GM23338 (cell line): ENCODE measurements at regions not wholly inside any gene's neighbourhood (a gene's known extent, or its start where the extent isn't known, plus 50 kb on each side); places are given as distances from the start of the nearest gene placed in this dataset.

Experiments
- ATAC-seq: fragments of 200-7000 bp; cut with Tn5 transposase; 3 replicates; pipeline ENCODE4 v1.9.1; 2020
- DNase-seq: peaks from one replicate; pipeline ENCODE4 v3.0.0-alpha.2; 2015; ENCODE audit warnings: low spot score
- H2AFZ ChIP-seq: fragments of 200-600 bp; sonication (generic); 2 replicates; pipeline ENCODE4 v1.8.0; 2016; ENCODE audit warnings: antibody characterized with exemption, mild to moderate bottlenecking, moderate library complexity
- H3F3A ChIP-seq: fragments of 200-600 bp; sonication (generic); replicated peaks from 2 replicates; pipeline ENCODE4 v1.8.0; 2017; ENCODE audit warnings: antibody characterized with exemption, mixed run types, low read depth
- H3K27ac ChIP-seq: fragments of 200-600 bp; sonication (generic); 2 replicates; pipeline ENCODE4 v1.6.1; 2016; ENCODE audit warnings: low read depth
- H3K27me3 ChIP-seq: fragments of 200-600 bp; sonication (generic); 2 replicates; pipeline ENCODE4 v1.8.0; 2016; ENCODE audit warnings: mild to moderate bottlenecking, mixed run types, moderate library complexity; ENCODE audit not compliant: insufficient read depth
- H3K36me3 ChIP-seq: fragments of 200-600 bp; sonication (generic); 2 replicates; pipeline ENCODE4 v1.8.0; 2016; ENCODE audit warnings: mild to moderate bottlenecking; ENCODE audit not compliant: insufficient read depth
- H3K4me1 ChIP-seq: fragments of 200-600 bp; sonication (generic); 2 replicates; pipeline ENCODE4 v1.8.0; 2016; ENCODE audit warnings: mild to moderate bottlenecking, moderate library complexity; ENCODE audit not compliant: insufficient read depth
- H3K4me2 ChIP-seq: fragments of 200-600 bp; sonication (generic); 2 replicates; pipeline ENCODE4 v1.7.1; 2017; ENCODE audit warnings: mixed run types
- H3K4me3 ChIP-seq: fragments of 200-600 bp; sonication (generic); 2 replicates; pipeline ENCODE4 v1.6.1; 2016; ENCODE audit warnings: mixed run types
- H3K79me2 ChIP-seq: fragments of 200-600 bp; sonication (generic); replicated peaks from 2 replicates; pipeline ENCODE4 v1.8.0; 2017; ENCODE audit warnings: mild to moderate bottlenecking; ENCODE audit not compliant: insufficient read depth
- H3K9me2 ChIP-seq: fragments of 200-600 bp; sonication (generic); 2 replicates; pipeline ENCODE4 v1.8.0; 2017; ENCODE audit not compliant: insufficient read depth
- H4K20me1 ChIP-seq: fragments of 200-600 bp; sonication (generic); replicated peaks from 2 replicates; pipeline ENCODE4 v1.8.0; 2017; ENCODE audit warnings: mild to moderate bottlenecking; ENCODE audit not compliant: insufficient read depth
- H3K27ac Mint-ChIP-seq: 2 replicates; pipeline ENCODE4 v1.8.0; 2020; ENCODE audit warnings: inconsistent platforms, mild to moderate bottlenecking, moderate library complexity, mixed read lengths
- H3K27me3 Mint-ChIP-seq: 3 replicates; pipeline ENCODE4 v1.8.0; 2022; ENCODE audit warnings: low read depth, mild to moderate bottlenecking, moderate library complexity, mixed read lengths, inconsistent platforms; ENCODE audit not compliant: insufficient read depth, poor library complexity
- H3K36me3 Mint-ChIP-seq: 3 replicates; pipeline ENCODE4 v1.8.0; 2021; ENCODE audit warnings: low read depth, mild to moderate bottlenecking, inconsistent platforms, moderate library complexity, mixed read lengths
- H3K4me1 Mint-ChIP-seq: 3 replicates; pipeline ENCODE4 v1.8.0; 2020; ENCODE audit warnings: mild to moderate bottlenecking, inconsistent platforms, mixed read lengths
- H3K4me3 Mint-ChIP-seq: 3 replicates; pipeline ENCODE4 v1.8.0; 2021; ENCODE audit warnings: moderate library complexity, mild to moderate bottlenecking, inconsistent platforms, mixed read lengths
- H3K9me3 Mint-ChIP-seq: 3 replicates; pipeline ENCODE4 v1.8.0; 2020; ENCODE audit warnings: moderate library complexity, mild to moderate bottlenecking, inconsistent platforms, mixed read lengths
- CREB1 ChIP-seq: fragments of 250-450 bp; sonication (Bioruptor Pico); IDR thresholded peaks from 2 replicates; pipeline ENCODE4 v1.5.0; 2020; ENCODE audit warnings: low read depth, mild to moderate bottlenecking, moderate library complexity
- EZH2 ChIP-seq: fragments of 200-600 bp; sonication (generic); IDR thresholded peaks from one replicate; pipeline ENCODE4 v1.8.0; 2017; ENCODE audit warnings: antibody characterized with exemption, mild to moderate bottlenecking, low read depth; ENCODE audit not compliant: unreplicated experiment
- EZH2phosphoT487 ChIP-seq: fragments of 200-600 bp; sonication (generic); IDR thresholded peaks from one replicate; pipeline ENCODE4 v1.8.1; 2018; ENCODE audit warnings: antibody characterized with exemption; ENCODE audit not compliant: unreplicated experiment
- JUNB ChIP-seq: IDR thresholded peaks from one replicate; pipeline ENCODE4 v1.6.1; 2016; ENCODE audit warnings: antibody characterized with exemption; ENCODE audit not compliant: unreplicated experiment
- NANOG ChIP-seq: IDR thresholded peaks from 2 replicates; pipeline ENCODE4 v1.6.1; 2016; ENCODE audit warnings: antibody characterized with exemption, borderline replicate concordance
- POLR2AphosphoS5 ChIP-seq: IDR thresholded peaks from 2 replicates; pipeline ENCODE4 v1.6.1; 2016; ENCODE audit warnings: antibody characterized with exemption, low read depth
- STAT1 ChIP-seq: IDR thresholded peaks from one replicate; pipeline ENCODE4 v1.6.1; 2016; ENCODE audit warnings: antibody characterized with exemption; ENCODE audit not compliant: unreplicated experiment
- ZNF114 ChIP-seq: fragments of 250-450 bp; sonication (Bioruptor Pico); IDR thresholded peaks from 2 replicates; pipeline ENCODE4 v1.5.0; 2020; ENCODE audit warnings: mild to moderate bottlenecking, moderate library complexity
- ZNF331 ChIP-seq: fragments of 250-450 bp; sonication (Bioruptor Pico); IDR thresholded peaks from 2 replicates; pipeline ENCODE4 v1.5.0; 2020; ENCODE audit warnings: low read depth, mild to moderate bottlenecking, moderate library complexity
- TF ChIP-seq, protein P1 (sequence below): IDR thresholded peaks from 2 replicates; pipeline ENCODE4 v1.6.1; 2016; ENCODE audit warnings: antibody characterized with exemption
- TF ChIP-seq, protein P2 (sequence below): IDR thresholded peaks from one replicate; pipeline ENCODE4 v1.6.1; 2018; ENCODE audit warnings: antibody characterized with exemption; ENCODE audit not compliant: unreplicated experiment
- TF ChIP-seq, protein P3 (sequence below): fragments of 250-450 bp; sonication (Bioruptor Pico); IDR thresholded peaks from 2 replicates; pipeline ENCODE4 v1.5.0; 2020; ENCODE audit warnings: mild to moderate bottlenecking, moderate library complexity
- TF ChIP-seq, protein P4 (sequence below), 2 experiments: fragments of 200-600 bp in 1 of 2; sonication (generic) in 1 of 2; conservative IDR thresholded peaks; 2 replicates each; pipeline versions ENCODE4 v1.5.1 to v1.6.1; 2016 to 2017; ENCODE audit warnings: antibody characterized with exemption in 2 of 2, low read depth in 2 of 2, mild to moderate bottlenecking in 2 of 2, moderate library complexity in 1 of 2

DNA sequence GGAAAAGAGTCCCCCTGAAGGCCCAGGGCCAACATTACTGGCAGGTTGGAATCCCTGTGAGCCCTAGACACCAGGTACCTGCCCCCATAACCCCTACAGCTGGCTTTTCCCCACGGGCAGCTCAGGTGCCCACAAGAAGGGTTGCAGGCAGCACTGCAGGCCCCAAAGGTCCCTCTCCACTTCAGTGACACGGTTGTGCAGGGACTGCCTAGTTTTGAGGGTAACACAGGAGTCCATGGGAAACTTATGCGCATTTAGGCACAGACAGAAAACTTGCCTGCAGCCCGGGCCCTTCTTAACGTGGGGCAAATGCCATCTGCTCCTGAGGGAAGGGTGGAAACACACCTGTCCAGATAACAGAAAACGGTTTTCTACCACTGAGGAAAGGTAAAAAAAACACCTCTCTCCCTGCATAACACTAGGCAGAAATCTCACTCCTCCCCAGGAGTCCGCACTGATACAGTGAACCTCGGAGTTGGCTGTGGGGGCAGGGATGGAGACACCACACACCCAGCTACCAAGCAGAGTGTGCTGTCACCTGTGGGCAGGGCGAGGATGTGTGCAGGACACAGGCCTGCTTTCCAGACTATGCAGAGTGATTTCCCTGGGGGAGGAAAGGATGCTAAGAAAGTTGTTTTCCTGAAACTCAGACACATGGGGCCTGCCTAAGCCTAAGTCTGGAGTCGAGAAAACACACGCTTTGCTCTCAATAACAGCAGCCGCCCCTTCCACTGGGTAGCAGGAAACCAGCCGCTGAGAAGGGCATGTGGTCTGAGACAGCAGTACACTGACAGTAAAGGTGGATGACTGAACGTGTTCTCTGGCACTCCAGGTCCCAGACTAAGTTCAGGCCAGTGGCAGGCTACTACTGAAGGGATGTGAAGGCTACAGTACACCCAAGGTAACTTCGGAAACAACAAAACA lies 819.4 kb downstream of the DCDC2C start:
- peaks cover 1% of the 10 kb centered on the region for H3K27me3 Mint-ChIP-seq
- Histone ChIP-seq H2AFZ (peak overlapping the region; percentile 77; the same call in 1 of the 2 replicates), H3K4me1 (no peaks in the 10 kb centered on the region), H3K4me3 (no peak overlapping the region), H3K27ac (no peak overlapping the region), H3K4me2 (no peak overlapping the region), H3K36me3 (no peaks in the 10 kb centered on the region), H3K79me2 (no peaks in the 10 kb centered on the region), H4K20me1 (no peaks in the 10 kb centered on the region), H3K27me3 (no peaks in the 10 kb centered on the region), H3F3A (no peaks in the 10 kb centered on the region), H3K9me2 (no peaks in the 10 kb centered on the region)
- H3K4me1 Mint-ChIP-seq = no peaks in the 10 kb centered on the region
- peaks cover 53% of the 10 kb centered on the region for H3K9me3 Mint-ChIP-seq
- no peak for DNase-seq
- TF ChIP-seq, protein P1, sequence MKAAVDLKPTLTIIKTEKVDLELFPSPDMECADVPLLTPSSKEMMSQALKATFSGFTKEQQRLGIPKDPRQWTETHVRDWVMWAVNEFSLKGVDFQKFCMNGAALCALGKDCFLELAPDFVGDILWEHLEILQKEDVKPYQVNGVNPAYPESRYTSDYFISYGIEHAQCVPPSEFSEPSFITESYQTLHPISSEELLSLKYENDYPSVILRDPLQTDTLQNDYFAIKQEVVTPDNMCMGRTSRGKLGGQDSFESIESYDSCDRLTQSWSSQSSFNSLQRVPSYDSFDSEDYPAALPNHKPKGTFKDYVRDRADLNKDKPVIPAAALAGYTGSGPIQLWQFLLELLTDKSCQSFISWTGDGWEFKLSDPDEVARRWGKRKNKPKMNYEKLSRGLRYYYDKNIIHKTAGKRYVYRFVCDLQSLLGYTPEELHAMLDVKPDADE = no peak
- TF ChIP-seq JUNB (no peak), ZNF114 (no peak), POLR2AphosphoS5 (no peak), STAT1 (no peak), EZH2 (no peak), ZNF331 (CRISPR knock-in tag) (no peak), CREB1 (CRISPR knock-in tag) (no peak), EZH2phosphoT487 (no peak), NANOG (no peak)
- TF ChIP-seq, protein P2, sequence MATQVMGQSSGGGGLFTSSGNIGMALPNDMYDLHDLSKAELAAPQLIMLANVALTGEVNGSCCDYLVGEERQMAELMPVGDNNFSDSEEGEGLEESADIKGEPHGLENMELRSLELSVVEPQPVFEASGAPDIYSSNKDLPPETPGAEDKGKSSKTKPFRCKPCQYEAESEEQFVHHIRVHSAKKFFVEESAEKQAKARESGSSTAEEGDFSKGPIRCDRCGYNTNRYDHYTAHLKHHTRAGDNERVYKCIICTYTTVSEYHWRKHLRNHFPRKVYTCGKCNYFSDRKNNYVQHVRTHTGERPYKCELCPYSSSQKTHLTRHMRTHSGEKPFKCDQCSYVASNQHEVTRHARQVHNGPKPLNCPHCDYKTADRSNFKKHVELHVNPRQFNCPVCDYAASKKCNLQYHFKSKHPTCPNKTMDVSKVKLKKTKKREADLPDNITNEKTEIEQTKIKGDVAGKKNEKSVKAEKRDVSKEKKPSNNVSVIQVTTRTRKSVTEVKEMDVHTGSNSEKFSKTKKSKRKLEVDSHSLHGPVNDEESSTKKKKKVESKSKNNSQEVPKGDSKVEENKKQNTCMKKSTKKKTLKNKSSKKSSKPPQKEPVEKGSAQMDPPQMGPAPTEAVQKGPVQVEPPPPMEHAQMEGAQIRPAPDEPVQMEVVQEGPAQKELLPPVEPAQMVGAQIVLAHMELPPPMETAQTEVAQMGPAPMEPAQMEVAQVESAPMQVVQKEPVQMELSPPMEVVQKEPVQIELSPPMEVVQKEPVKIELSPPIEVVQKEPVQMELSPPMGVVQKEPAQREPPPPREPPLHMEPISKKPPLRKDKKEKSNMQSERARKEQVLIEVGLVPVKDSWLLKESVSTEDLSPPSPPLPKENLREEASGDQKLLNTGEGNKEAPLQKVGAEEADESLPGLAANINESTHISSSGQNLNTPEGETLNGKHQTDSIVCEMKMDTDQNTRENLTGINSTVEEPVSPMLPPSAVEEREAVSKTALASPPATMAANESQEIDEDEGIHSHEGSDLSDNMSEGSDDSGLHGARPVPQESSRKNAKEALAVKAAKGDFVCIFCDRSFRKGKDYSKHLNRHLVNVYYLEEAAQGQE = no peak
- TF ChIP-seq, protein P3, sequence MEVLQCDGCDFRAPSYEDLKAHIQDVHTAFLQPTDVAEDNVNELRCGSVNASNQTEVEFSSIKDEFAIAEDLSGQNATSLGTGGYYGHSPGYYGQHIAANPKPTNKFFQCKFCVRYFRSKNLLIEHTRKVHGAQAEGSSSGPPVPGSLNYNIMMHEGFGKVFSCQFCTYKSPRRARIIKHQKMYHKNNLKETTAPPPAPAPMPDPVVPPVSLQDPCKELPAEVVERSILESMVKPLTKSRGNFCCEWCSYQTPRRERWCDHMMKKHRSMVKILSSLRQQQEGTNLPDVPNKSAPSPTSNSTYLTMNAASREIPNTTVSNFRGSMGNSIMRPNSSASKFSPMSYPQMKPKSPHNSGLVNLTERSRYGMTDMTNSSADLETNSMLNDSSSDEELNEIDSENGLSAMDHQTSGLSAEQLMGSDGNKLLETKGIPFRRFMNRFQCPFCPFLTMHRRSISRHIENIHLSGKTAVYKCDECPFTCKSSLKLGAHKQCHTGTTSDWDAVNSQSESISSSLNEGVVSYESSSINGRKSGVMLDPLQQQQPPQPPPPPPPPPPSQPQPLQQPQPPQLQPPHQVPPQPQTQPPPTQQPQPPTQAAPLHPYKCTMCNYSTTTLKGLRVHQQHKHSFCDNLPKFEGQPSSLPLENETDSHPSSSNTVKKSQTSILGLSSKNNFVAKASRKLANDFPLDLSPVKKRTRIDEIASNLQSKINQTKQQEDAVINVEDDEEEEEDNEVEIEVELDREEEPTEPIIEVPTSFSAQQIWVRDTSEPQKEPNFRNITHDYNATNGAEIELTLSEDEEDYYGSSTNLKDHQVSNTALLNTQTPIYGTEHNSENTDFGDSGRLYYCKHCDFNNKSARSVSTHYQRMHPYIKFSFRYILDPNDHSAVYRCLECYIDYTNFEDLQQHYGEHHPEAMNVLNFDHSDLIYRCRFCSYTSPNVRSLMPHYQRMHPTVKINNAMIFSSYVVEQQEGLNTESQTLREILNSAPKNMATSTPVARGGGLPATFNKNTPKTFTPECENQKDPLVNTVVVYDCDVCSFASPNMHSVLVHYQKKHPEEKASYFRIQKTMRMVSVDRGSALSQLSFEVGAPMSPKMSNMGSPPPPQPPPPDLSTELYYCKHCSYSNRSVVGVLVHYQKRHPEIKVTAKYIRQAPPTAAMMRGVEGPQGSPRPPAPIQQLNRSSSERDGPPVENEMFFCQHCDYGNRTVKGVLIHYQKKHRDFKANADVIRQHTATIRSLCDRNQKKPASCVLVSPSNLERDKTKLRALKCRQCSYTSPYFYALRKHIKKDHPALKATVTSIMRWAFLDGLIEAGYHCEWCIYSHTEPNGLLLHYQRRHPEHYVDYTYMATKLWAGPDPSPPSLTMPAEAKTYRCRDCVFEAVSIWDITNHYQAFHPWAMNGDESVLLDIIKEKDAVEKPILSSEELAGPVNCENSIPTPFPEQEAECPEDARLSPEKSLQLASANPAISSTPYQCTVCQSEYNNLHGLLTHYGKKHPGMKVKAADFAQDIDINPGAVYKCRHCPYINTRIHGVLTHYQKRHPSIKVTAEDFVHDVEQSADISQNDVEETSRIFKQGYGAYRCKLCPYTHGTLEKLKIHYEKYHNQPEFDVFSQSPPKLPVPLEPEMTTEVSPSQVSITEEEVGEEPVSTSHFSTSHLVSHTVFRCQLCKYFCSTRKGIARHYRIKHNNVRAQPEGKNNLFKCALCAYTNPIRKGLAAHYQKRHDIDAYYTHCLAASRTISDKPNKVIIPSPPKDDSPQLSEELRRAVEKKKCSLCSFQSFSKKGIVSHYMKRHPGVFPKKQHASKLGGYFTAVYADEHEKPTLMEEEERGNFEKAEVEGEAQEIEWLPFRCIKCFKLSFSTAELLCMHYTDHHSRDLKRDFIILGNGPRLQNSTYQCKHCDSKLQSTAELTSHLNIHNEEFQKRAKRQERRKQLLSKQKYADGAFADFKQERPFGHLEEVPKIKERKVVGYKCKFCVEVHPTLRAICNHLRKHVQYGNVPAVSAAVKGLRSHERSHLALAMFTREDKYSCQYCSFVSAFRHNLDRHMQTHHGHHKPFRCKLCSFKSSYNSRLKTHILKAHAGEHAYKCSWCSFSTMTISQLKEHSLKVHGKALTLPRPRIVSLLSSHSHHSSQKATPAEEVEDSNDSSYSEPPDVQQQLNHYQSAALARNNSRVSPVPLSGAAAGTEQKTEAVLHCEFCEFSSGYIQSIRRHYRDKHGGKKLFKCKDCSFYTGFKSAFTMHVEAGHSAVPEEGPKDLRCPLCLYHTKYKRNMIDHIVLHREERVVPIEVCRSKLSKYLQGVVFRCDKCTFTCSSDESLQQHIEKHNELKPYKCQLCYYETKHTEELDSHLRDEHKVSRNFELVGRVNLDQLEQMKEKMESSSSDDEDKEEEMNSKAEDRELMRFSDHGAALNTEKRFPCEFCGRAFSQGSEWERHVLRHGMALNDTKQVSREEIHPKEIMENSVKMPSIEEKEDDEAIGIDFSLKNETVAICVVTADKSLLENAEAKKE (CRISPR knock-in tag) = no peak
- TF ChIP-seq, protein P4, sequence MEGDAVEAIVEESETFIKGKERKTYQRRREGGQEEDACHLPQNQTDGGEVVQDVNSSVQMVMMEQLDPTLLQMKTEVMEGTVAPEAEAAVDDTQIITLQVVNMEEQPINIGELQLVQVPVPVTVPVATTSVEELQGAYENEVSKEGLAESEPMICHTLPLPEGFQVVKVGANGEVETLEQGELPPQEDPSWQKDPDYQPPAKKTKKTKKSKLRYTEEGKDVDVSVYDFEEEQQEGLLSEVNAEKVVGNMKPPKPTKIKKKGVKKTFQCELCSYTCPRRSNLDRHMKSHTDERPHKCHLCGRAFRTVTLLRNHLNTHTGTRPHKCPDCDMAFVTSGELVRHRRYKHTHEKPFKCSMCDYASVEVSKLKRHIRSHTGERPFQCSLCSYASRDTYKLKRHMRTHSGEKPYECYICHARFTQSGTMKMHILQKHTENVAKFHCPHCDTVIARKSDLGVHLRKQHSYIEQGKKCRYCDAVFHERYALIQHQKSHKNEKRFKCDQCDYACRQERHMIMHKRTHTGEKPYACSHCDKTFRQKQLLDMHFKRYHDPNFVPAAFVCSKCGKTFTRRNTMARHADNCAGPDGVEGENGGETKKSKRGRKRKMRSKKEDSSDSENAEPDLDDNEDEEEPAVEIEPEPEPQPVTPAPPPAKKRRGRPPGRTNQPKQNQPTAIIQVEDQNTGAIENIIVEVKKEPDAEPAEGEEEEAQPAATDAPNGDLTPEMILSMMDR (conservative IDR thresholded peaks at IDR 0.05; ENCODE audit: low read depth in 2 of 2) = no peak
- no peaks in the 10 kb centered on the region for H3K36me3 Mint-ChIP-seq
- no peak overlapping the region for H3K4me3 Mint-ChIP-seq
- ATAC-seq = no peak
- H3K27ac Mint-ChIP-seq = no peak overlapping the region
